SJSA1 (cell line): ENCODE measurements at regions not wholly inside any gene's neighbourhood (a gene's known extent, or its start where the extent isn't known, plus 50 kb on each side); places are given as distances from the start of the nearest gene placed in this dataset.

Experiments used
- DNase-seq, 2 experiments: peaks; one replicate each; pipeline ENCODE4 v3.0.0-alpha.2; 2015 to 2020; ENCODE audit warnings: low spot score in 2 of 2, low read depth in 1 of 2
- H3K27ac ChIP-seq: fragments of 250-450 bp; sonication (Bioruptor Pico); 2 replicates; pipeline ENCODE4 v1.5.1; 2020; ENCODE audit warnings: mild to moderate bottlenecking, moderate library complexity
- H3K27me3 ChIP-seq: fragments of 250-450 bp; sonication (Bioruptor Pico); replicated peaks from 2 replicates; pipeline ENCODE4 v1.5.1; 2020; ENCODE audit warnings: mild to moderate bottlenecking, moderate library complexity
- H3K36me3 ChIP-seq: fragments of 250-450 bp; sonication (Bioruptor Pico); 2 replicates; pipeline ENCODE4 v1.5.1; 2020; ENCODE audit warnings: mild to moderate bottlenecking
- H3K4me1 ChIP-seq: fragments of 250-450 bp; sonication (Bioruptor Pico); replicated peaks from 2 replicates; pipeline ENCODE4 v1.6.1; 2021; ENCODE audit warnings: mild to moderate bottlenecking
- H3K4me3 ChIP-seq: fragments of 250-450 bp; sonication (Bioruptor Pico); 2 replicates; pipeline ENCODE4 v1.5.1; 2020; ENCODE audit warnings: mild to moderate bottlenecking
- H3K9me3 ChIP-seq: fragments of 250-450 bp; sonication (Bioruptor Pico); replicated peaks from 2 replicates; pipeline ENCODE4 v1.5.1; 2020; ENCODE audit warnings: mild to moderate bottlenecking

- Histone ChIP-seq H3K27me3 (no peaks in the 10 kb centered on the region), H3K4me3 (no peak overlapping the region), H3K27ac (no peak overlapping the region), H3K9me3 (0 out of 2 replicates have a peak, but pooled peaks cover 2% of the 10 kb centered on the region), H3K36me3 (no peaks in the 10 kb centered on the region), H3K4me1 (no peaks in the 10 kb centered on the region)
- DNase-seq: no peak
These were observed 99.7 kb downstream of the LBH start for GRCh38 chr2:30331038-30331437.

GRCh38 chr2:30331869-30332268 is 100.5 kb downstream of the LBH start:
- no peak overlapping the region for H3K27ac ChIP-seq

DNA sequence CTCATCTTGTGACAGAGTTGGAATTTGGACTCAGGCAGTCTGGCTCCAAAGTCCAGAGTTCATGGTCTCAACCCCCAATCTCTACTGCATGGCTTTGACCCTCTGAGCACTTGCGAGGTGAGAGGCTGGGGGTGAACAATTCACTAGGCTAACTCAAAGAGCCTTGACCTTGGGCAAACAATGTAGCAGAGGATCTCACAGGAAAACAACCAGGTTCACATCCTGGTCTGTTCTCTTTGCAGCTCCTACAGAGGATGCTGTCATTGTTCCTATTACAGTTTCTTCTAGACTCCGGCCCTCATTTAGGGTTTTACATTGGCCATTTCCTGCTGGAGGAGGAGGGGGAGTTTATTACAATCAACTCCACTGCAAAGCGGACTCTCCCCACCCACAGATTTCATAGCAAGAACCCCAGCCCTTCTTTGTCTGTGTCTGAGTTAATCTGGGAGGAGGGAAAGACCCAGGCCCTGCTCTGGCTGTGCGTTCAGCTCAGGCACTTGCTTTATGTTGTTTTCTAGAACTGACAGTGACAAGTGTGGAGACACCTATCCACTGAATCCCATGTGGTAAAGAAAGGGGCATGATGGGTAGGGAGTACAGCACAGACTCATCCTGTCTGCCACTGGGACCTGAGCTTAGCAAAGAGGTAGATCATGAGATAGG is 101.6 kb downstream of the LBH start:
- H3K9me3 ChIP-seq: 0 out of 2 replicates have a peak, but pooled peaks cover 2% of the 10 kb centered on the region
- H3K27me3 ChIP-seq: no peaks in the 10 kb centered on the region
- H3K4me3 ChIP-seq: no peak overlapping the region
- H3K4me1 ChIP-seq: 0 out of 2 replicates have a peak, but pooled peaks cover 5% of the 10 kb centered on the region
- H3K36me3 ChIP-seq: no peaks in the 10 kb centered on the region
- H3K27ac ChIP-seq: no peak overlapping the region
- DNase-seq: no peak

More at GRCh38 chr2:30331869-30332268, 100.5 kb downstream of the LBH start:
- 0 out of 2 replicates have a peak, but pooled peaks cover under 1% of the 10 kb centered on the region for H3K4me1 ChIP-seq
- no peak for DNase-seq
- H3K9me3 ChIP-seq: 0 out of 2 replicates have a peak, but pooled peaks cover 2% of the 10 kb centered on the region
- H3K4me3 ChIP-seq: no peak overlapping the region
- H3K36me3 ChIP-seq: no peaks in the 10 kb centered on the region
- H3K27me3 ChIP-seq: no peaks in the 10 kb centered on the region

DNA sequence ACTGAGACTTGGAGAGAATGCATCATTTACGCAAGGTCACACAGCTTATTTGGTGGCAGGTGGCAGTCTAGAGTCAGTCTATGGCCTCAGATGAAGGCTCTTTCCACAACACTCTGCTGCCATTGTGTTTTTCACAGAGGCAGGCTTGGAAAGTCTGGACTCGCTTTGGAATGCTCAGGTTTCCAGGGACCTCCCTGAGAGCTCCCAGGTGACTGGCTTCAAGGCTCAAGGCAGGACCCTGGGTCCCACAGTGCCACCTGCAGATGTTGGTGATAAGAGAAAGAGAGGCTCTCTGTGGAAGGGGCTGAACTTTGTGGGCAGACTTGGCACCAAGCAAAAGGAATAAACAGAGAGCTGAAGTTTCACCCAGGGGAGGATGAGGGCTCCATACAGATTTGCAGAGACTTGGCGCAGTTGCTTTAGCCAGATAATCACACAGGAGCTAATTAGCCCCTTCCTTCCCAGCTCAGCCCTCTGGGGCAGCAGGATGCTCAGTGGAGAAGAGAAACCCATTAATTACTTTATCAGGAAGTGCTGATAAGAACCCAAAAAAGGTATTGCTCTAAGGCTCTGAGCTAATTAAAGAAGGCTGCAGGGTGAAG is 103.5 kb downstream of the LBH start:
- Histone ChIP-seq H3K27ac (no peak overlapping the region), H3K36me3 (no peaks in the 10 kb centered on the region), H3K27me3 (no peaks in the 10 kb centered on the region), H3K9me3 (0 out of 2 replicates have a peak, but pooled peaks cover 2% of the 10 kb centered on the region), H3K4me1 (0 out of 2 replicates have a peak, but pooled peaks cover 5% of the 10 kb centered on the region), H3K4me3 (no peak overlapping the region)
- DNase-seq: no peak

- 0 out of 2 replicates have a peak, but pooled peaks cover 5% of the 10 kb centered on the region for H3K4me1 ChIP-seq
- H3K27ac ChIP-seq: no peak overlapping the region
- H3K36me3 ChIP-seq: no peaks in the 10 kb centered on the region
- no peaks in the 10 kb centered on the region for H3K27me3 ChIP-seq
- no peak overlapping the region for H3K4me3 ChIP-seq
- DNase-seq: no peak
- 0 out of 2 replicates have a peak, but pooled peaks cover 2% of the 10 kb centered on the region for H3K9me3 ChIP-seq
These were observed 104.8 kb downstream of the LBH start for GRCh38 chr2:30336084-30336483.

DNA sequence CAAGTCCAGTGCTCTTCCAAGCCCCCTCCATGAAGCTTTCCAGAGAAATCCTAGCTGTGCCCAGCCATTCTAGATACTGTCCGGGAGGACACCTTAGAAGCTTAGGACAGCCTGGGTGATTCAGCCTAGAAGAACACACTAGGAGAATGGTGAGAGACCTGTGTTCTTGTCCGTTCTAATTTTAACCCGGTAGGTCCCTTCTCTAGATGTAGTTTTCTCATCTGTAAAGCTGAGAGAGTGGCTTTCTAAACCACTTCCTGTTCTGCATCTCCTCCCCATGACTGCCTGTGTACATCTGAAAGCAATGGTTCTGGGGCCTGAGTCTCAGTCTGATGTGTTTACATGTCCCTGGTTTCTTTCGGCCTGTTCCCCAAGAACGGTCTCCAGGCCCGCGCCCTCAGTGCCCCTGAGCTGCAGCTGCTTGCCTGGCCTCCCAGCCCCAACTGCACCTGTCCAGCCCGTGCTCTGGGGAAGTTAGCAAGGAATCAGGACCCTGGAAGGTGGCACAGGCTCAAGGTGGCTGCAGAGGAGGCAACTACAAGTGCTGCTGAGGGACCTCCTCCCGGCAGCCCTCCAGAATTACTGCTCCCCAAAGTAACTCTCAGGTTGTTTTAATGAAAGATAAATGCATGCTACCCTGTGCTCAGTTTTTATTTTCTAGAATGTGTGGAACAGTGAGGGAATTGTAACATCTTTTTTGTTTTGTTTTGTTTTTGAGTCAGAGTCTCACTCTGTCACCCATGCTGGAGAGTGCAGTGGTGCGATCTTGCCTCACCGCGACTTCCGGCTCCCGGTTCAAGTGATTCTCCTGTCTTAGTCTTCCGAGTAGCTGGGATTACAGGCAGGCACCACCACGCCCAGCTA is 105.9 kb downstream of the LBH start:
- Histone ChIP-seq H3K36me3 (no peaks in the 10 kb centered on the region), H3K4me1 (0 out of 2 replicates have a peak, but pooled peaks cover 5% of the 10 kb centered on the region)
- DNase-seq: no peak

GRCh38 chr2:30338475-30338874 is 107.1 kb downstream of the LBH start:
- H3K9me3 ChIP-seq: peaks cover 4% of the 10 kb centered on the region; the same call in 1 of the 2 replicates
- no peak for DNase-seq
- 0 out of 2 replicates have a peak, but pooled peaks cover 5% of the 10 kb centered on the region for H3K4me1 ChIP-seq
- H3K36me3 ChIP-seq: no peaks in the 10 kb centered on the region
- no peak overlapping the region for H3K4me3 ChIP-seq
- no peaks in the 10 kb centered on the region for H3K27me3 ChIP-seq
- no peak overlapping the region for H3K27ac ChIP-seq

More for the DNA sequence above, 105.9 kb downstream of the LBH start:
- no peak overlapping the region for H3K27ac ChIP-seq
- 0 out of 2 replicates have a peak, but pooled peaks cover 2% of the 10 kb centered on the region for H3K9me3 ChIP-seq
- H3K4me3 ChIP-seq: no peak overlapping the region
- no peaks in the 10 kb centered on the region for H3K27me3 ChIP-seq

GRCh38 chr2:30339071-30339470 is 107.7 kb downstream of the LBH start:
- Histone ChIP-seq H3K27ac (no peak overlapping the region), H3K4me1 (0 out of 2 replicates have a peak, but pooled peaks cover 5% of the 10 kb centered on the region), H3K36me3 (no peaks in the 10 kb centered on the region), H3K27me3 (no peaks in the 10 kb centered on the region), H3K4me3 (no peak overlapping the region), H3K9me3 (peaks cover 4% of the 10 kb centered on the region; the same call in 1 of the 2 replicates)
- no peak for DNase-seq

- DNase-seq: no peak
- H3K4me1 ChIP-seq: 0 out of 2 replicates have a peak, but pooled peaks cover 5% of the 10 kb centered on the region
These were observed 105.4 kb upstream of the LCLAT1 start for GRCh38 chr2:30341500-30342267.

GRCh38 chr2:30346471-30347169 is 100.4 kb upstream of the LCLAT1 start:
- H3K9me3 ChIP-seq: peaks cover 4% of the 10 kb centered on the region
- H3K4me3 ChIP-seq: no peak overlapping the region
- H3K36me3 ChIP-seq: no peaks in the 10 kb centered on the region
- no peaks in the 10 kb centered on the region for H3K4me1 ChIP-seq
- no peaks in the 10 kb centered on the region for H3K27me3 ChIP-seq
- DNase-seq: no peak
- no peak overlapping the region for H3K27ac ChIP-seq

More at GRCh38 chr2:30341500-30342267, 105.4 kb upstream of the LCLAT1 start:
- H3K27ac ChIP-seq: no peak overlapping the region
- peaks cover 4% of the 10 kb centered on the region for H3K9me3 ChIP-seq
- no peaks in the 10 kb centered on the region for H3K36me3 ChIP-seq
- no peaks in the 10 kb centered on the region for H3K27me3 ChIP-seq
- H3K4me3 ChIP-seq: no peak overlapping the region

- Histone ChIP-seq H3K36me3 (no peaks in the 10 kb centered on the region), H3K4me1 (no peaks in the 10 kb centered on the region), H3K27me3 (no peaks in the 10 kb centered on the region), H3K9me3 (no peaks in the 10 kb centered on the region; the same call in 1 of the 2 replicates), H3K27ac (no peak overlapping the region), H3K4me3 (no peak overlapping the region)
- no peak for DNase-seq
These were observed 98.2 kb upstream of the LCLAT1 start for GRCh38 chr2:30348825-30349224.

DNA sequence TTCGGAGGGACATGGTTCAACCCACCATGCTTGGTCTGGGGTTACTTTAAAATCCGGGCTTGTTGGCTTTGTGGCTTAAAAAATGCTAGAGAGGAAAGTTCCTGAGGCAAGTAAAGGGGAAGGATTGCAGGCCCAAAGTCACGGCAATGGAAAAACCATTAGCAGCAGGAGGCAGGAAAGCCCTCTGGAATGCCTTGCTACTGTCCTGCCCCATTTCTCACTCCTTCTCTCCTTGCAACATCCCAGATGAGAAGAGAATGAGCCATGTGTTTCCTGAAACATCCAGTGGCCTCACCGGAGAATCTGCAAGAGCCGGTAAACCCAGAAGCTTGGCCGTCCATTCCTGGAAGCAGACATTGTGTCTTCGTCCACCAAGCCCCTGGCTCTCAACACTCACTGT is 97.4 kb upstream of the LCLAT1 start:
- Histone ChIP-seq H3K4me1 (no peaks in the 10 kb centered on the region), H3K27ac (no peak overlapping the region), H3K27me3 (no peaks in the 10 kb centered on the region), H3K4me3 (no peak overlapping the region), H3K9me3 (no peaks in the 10 kb centered on the region; the same call in 1 of the 2 replicates), H3K36me3 (no peaks in the 10 kb centered on the region)
- DNase-seq: no peak
